ENCODE measurements at regions not wholly inside any gene's neighbourhood (a gene's known extent, or its start where the extent isn't known, plus 50 kb on each side); places are given as distances from the start of the nearest gene placed in this dataset.

- TF ChIP-seq CTCF (IDR thresholded peaks at IDR 0.05) = no peak
- TF ChIP-seq POLR2A (IDR thresholded peaks at IDR 0.05) = no peak
- no peak for TF ChIP-seq EP300 (IDR thresholded peaks at IDR 0.05)
These were observed 86.0 kb upstream of the ZMIZ1 start for GRCh38 chr10:78982726-78983125.
